ENCODE measurements at regions not wholly inside any gene's neighbourhood (a gene's known extent, or its start where the extent isn't known, plus 50 kb on each side); places are given as distances from the start of the nearest gene placed in this dataset.

GRCh38 chr9:28005779-28006178 is 432.5 kb upstream of the C9orf72 start:
- H3K4me3 ChIP-seq (ENCODE audit: low read depth, poor library complexity, severe bottlenecking): no peak overlapping the region
- no peak for TF ChIP-seq POLR2A (IDR thresholded peaks at IDR 0.05)
- TF ChIP-seq, protein P1, sequence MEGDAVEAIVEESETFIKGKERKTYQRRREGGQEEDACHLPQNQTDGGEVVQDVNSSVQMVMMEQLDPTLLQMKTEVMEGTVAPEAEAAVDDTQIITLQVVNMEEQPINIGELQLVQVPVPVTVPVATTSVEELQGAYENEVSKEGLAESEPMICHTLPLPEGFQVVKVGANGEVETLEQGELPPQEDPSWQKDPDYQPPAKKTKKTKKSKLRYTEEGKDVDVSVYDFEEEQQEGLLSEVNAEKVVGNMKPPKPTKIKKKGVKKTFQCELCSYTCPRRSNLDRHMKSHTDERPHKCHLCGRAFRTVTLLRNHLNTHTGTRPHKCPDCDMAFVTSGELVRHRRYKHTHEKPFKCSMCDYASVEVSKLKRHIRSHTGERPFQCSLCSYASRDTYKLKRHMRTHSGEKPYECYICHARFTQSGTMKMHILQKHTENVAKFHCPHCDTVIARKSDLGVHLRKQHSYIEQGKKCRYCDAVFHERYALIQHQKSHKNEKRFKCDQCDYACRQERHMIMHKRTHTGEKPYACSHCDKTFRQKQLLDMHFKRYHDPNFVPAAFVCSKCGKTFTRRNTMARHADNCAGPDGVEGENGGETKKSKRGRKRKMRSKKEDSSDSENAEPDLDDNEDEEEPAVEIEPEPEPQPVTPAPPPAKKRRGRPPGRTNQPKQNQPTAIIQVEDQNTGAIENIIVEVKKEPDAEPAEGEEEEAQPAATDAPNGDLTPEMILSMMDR (IDR thresholded peaks at IDR 0.05): no peak
- no peak for DNase-seq (ENCODE audit: low spot score in 2 of 2)
- intact Hi-C loops (cut with DNase I; ENCODE audit: low total_unique reads): no loop called here
- 93 to 97% methylated on average over 1 of the region's 1 CpG for WGBS, 2 donors

DNA sequence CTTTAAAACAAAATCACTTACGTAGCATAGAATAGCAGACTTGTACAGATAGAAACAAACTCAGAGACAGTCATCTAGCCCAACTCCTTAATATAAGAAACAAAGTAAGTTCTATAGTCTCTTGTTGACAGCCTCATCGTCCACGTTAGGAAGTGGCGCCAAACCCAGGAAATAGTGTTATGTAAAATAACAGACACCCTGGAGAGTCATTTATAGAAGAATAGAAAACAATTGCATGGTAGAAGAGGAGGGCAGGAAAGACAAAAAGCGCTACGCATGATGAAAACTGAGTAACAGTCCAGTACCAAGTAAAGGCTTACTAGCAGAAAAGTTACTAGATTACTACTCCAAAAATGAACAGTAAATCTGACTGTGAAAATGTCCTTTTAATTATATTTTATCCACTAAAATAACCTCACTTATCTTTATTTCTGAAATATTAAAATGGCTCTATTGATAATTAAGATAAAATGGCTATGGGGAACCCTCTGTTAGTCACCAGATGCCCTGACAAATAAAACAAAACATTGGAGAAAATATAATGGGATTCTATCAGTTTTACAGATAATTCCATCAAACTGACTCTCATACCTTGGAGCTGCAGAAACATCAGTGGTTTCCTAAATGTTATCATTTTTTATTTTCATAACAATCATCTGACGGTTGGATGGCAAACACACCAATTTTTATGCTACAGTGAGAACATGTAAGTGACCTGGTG is 434.0 kb upstream of the C9orf72 start:
- WGBS, 2 donors: 85 to 89% methylated on average over 7 of the region's 7 CpGs
- TF ChIP-seq, protein P1 (IDR thresholded peaks at IDR 0.05): no peak
- no peak for TF ChIP-seq POLR2A (IDR thresholded peaks at IDR 0.05)
- no peak overlapping the region for H3K4me3 ChIP-seq (ENCODE audit: low read depth, poor library complexity, severe bottlenecking)
- DNase-seq (ENCODE audit: low spot score in 2 of 2): no peak
- intact Hi-C loops (cut with DNase I; ENCODE audit: low total_unique reads): no loop called here

DNA sequence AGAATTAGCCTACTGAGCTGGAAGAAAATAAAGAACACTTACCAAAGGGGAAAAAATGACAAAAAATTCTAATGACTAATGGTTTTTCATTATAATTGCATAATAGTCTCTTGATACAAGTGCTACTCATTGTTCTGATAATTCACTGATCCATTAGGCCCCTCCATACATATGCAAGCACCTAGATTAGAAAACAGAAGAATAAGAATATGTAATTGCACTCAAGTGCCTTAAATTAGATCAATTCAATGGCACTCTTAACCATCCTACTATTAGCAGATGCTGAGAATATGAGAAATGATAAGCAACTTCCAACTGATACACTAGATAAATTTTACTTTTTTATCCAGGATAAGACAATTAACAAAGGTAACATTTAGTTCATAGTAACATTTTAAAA is 440.9 kb upstream of the C9orf72 start:
- intact Hi-C loops (cut with DNase I; ENCODE audit: low total_unique reads): no loop called here
- no peak for DNase-seq (ENCODE audit: low spot score in 2 of 2)
- H3K4me3 ChIP-seq (ENCODE audit: low read depth, poor library complexity, severe bottlenecking): no peak overlapping the region
- no peak for TF ChIP-seq POLR2A (IDR thresholded peaks at IDR 0.05)
- TF ChIP-seq, protein P1 (IDR thresholded peaks at IDR 0.05): no peak

- 31 to 35% methylated on average over 6 of the region's 6 CpGs for WGBS, 2 donors
- intact Hi-C loops (cut with DNase I; ENCODE audit: low total_unique reads): no loop called here
- DNase-seq (ENCODE audit: low spot score in 2 of 2): no peak
- no peak for TF ChIP-seq POLR2A (IDR thresholded peaks at IDR 0.05)
- TF ChIP-seq, protein P1 (IDR thresholded peaks at IDR 0.05): no peak
- no peak overlapping the region for H3K4me3 ChIP-seq (ENCODE audit: low read depth, poor library complexity, severe bottlenecking)
Measured at GRCh38 chr9:28024676-28025075, 451.4 kb upstream of the C9orf72 start.

DNA sequence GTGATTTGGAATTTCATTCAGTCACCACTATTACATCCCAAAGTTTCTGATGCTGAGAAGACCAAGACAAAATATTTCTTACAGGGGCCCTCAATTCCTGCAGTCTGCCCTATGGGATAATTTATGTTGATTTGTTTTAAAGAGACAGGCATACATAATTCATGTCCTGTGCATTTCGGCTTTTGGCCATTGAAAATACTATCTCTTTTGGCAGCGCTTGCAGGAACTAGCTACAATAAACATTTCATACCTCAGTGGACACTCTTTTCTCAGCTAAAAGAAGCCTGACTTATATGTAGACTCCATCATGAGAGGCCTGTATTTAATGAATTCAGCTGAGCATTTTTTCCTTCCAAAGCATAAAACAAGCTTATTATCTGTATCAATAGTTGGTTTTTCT is 451.9 kb upstream of the C9orf72 start:
- DNase-seq (ENCODE audit: low spot score in 2 of 2): no peak
- TF ChIP-seq POLR2A (IDR thresholded peaks at IDR 0.05): no peak
- H3K4me3 ChIP-seq (ENCODE audit: low read depth, poor library complexity, severe bottlenecking): no peak overlapping the region
- 51 to 68% methylated on average over 2 of the region's 2 CpGs for WGBS, 2 donors
- intact Hi-C loops (cut with DNase I; ENCODE audit: low total_unique reads): no loop called here

GRCh38 chr9:28031521-28032267 is 458.4 kb upstream of the C9orf72 start:
- no peak for DNase-seq (ENCODE audit: low spot score in 2 of 2)
- WGBS, 2 donors: 76 to 84% methylated on average over 5 of the region's 5 CpGs
- no peak for TF ChIP-seq POLR2A (IDR thresholded peaks at IDR 0.05)
- TF ChIP-seq, protein P1 (IDR thresholded peaks at IDR 0.05): no peak
- intact Hi-C loops (cut with DNase I; ENCODE audit: low total_unique reads): no loop called here
- no peak overlapping the region for H3K4me3 ChIP-seq (ENCODE audit: low read depth, poor library complexity, severe bottlenecking)

Measured in lower leg skin (tissue), 4 donors.